DMS79 (cell line): ENCODE measurements at regions not wholly inside any gene's neighbourhood (a gene's known extent, or its start where the extent isn't known, plus 50 kb on each side); places are given as distances from the start of the nearest gene placed in this dataset.
"Not testable (repeated sequence)": the region's sequence is repeated elsewhere in the genome, so short reads cannot be mapped to it uniquely, and the experiment has no call there.

ENCODE experiments used
- DNase-seq: peaks from one replicate; lab custom pipeline; 2025; lab: John Stamatoyannopoulos, UW

DNA sequence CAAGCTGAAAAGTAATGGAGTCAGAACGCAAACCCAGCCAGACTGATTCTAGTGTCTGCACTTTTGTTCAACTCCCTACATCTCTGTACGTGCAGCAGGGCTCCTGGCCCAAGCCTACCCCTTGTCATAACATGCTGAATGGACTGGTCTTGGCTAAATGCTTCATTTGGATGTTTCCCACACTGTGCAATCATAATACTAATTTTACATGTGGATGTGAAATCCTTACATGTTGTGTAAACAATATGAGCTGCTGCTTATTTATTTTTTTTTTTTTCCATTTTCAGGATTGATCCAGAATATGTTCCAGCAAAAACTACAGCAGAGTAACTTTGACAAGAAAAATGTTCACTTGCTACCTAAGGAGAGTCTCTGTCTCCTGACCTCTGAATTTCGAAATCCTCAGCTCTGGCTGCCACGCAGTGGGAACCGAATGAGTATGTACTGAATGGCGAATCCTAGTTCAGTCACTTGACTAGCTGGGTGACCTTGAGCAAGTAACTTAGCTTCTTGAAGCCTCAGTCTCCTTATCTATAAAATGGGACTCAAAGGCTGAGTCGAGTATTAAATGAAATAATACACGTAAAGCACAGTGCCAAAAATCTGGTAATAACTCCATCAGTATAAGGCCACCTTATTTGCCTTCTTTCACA is 133.4 kb downstream of the EHF start:
- DNase-seq = no peak

DNA sequence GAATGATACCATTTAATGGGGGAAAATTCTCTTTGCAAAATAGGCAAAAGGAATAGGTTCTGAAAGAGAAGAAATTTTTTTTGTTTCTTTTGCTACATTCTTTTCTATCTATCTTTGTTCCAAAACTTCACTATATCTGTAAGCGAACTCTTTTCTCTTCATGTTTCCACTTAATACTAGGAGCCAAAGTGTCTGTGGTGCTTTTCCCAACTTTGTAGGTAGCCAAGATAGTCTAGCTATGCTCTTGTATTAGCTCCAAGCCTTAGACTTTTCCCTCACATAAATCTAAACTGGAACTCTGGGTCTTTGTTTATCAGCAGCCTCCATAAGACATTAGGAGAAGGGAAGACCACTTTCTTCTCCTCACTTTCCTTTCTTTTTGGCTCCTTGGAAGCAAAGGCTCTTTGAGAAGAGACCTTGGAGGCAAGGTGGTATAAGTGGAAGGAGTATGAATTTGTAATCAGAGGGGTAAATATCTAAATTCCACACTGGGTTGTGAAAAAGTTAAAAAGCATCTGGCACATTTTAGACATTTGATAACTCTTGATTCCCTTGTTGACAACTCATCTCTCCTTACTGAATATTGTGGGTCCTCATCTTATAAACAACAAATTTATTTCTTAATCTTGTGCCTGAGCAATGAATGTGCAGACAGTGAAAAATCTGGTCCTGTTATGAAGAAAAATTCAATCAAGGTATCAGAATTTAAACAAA is 130.0 kb downstream of the EHF start:
- no peak for DNase-seq

DNA sequence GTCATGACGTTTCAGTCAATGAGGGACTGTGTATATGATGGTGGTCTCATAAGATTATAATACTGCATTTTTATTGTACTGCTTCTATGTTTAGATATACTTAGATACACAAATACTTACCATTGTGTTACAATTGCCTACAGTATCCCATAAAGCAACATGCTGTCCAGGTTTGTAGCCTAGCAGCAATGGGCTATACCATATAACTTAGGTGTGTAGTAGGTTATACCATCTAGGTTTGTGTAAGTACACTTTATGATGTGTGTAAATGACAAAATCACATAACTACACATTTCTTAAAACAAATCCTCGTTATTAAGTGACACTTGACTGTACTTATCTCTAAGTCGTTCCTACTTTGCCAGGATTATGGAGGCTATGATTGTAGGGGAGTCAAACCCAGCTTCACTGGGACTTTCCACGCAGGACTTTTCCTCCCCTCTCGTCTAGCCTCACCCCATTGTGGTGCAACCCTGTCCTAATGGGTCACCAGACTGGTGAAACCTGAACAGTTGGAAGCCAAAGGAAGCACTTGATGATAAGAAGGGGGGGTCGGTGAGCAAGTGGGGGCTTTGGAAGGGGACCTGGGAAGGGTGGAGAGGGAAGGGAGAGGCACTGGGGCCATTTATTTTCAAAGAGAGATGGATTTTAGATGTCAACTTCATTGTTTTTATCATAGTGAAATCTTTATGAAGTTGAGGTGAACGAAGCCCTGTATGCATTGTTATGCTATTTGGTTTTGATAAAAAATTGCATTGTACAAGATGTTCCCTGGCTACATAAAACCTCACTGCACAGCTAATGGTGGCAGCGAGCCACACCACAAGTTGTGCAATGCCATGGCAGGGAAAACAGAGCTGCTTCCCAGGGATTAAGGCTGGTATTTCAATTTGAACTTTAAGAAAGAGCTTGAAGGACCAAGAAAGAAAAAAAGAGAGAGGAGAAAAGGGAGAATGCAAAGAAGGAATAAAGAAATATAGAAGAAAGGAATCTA is 129.1 kb downstream of the EHF start:
- peak; percentile 37 for DNase-seq

DNA sequence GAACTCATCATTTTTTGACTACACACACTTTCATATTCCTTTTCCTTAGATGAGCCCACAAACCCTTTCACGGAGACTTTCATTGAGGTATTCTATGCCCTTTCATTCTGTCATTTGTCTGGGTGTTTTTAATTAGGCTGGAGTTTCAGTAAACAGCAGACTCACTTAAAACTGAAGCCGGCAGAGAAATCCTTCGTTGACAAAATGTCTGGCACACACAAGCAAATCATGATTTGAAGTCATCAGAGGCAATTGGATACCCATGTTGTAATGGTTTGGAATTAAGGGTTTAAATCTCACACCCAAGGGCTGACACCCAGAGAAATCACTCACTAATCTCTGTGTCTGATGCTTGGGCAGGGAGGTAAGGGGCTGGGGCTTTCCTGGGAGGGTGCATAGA is 127.1 kb downstream of the EHF start:
- DNase-seq = no peak

DNA sequence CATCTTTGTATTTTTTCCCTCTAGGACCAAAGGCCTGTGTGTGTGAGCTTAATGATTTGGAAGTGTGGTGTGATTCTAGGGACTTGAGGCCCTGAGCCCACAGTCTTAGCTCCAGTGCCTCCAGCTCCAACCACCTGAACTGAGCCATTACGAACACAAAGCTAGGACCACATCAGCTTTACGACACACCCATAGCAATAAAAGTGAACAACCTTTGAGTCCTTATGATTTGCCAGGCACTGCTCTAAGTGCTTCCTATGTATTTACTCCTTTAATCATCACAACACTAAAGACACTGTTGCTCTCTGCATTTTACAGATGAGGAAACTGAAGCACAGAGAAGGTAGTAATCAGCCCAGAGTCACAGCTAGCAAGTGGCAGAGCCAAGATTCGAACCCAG is 126.4 kb downstream of the EHF start:
- no peak for DNase-seq

DNA sequence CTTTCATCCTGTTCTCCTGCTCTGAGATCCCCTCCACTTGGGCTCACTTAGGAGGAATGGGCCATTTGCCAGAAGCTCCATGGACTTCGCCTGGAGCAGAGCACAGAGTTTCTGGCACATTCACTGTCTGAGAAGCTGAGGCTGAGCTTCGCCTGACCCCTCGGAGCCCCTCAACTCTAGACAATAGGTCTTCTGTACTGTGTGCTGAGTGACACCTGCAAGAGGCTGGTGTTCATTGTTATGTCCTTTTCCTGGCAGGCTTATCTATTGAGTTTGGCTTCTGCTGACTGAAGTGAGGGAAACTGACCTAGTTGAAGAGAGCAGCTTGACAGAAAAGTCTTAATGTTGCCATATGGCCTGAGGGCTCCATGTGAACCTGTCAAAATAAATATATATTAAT is 124.3 kb downstream of the EHF start:
- no peak for DNase-seq

DNA sequence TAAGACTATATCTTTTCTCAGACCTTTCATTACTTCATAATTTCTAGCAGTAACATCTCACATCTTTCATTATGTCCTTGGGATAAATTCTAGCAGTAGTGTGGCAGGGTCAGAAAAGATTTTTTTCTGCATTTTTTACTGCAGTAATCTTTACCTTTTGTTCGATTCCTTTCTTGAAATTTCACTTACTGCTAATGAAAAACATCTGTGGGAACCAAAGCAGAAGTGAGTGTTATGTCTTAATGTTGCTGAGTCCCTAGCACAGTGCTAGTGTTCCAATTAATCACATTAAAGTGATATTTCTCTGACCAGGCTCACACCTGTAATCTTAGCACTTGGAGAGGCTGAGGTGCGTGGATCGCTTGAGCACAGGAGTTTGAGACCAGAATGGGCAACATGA is 123.6 kb downstream of the EHF start:
- no peak for DNase-seq

DNA sequence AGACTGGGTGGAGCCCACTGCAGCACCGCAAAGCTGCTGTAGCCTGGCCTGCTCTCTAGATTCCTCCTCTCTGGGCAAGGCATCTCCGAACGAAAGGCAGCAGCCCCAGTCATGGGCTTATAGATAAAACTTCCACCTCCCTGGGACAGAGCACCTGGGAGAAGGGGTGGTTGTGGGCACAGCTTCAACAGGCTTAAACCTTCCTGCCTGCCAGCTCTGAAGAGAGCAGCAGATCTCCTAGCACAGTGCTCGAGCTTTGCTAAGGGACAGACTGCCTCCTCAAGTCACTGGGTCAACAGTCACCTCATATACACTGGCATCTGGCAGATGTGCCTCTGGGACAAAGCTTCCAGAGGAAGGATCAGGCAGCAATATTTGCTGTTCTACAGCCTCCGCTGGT is 117.3 kb downstream of the EHF start:
- no peak for DNase-seq

DNA sequence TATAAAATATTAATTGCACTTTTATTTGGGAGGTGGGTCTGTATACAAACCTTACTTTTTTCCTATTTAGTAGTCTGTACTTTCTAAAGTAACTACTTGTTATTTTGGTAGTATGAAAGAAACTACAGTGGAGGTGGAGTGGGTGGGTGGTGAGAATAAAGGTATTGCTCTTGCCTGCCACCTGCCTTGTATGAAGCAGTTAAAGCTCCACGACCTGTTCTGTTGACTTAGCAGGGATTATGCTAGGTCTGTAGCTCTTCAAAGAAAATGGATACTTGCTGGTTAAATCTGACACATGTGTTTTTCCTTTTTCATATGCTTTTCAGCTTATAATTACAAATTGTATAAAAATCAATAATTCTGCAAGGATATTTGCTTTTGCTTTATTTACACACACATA is 111.9 kb downstream of the EHF start:
- no peak for DNase-seq

DNA sequence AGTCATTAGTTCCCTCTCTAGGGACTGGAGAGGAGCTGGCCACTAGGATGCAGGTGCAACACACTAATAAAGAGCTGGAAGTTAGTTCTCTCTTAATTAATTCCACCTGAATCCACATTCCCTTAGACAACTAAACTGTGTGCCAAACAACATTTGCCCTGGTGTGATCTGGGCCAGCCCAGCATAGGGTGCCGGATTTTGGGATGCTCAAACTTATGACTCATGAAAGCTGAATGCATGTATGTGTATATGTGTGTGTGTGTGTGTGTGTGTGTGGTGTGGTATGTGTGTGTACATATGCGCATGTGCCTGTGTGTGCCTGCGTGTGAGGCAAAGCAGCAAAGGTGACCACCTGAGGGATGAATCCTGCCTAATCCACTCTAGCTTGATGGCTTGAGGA is 110.7 kb downstream of the EHF start:
- no peak for DNase-seq

DNA sequence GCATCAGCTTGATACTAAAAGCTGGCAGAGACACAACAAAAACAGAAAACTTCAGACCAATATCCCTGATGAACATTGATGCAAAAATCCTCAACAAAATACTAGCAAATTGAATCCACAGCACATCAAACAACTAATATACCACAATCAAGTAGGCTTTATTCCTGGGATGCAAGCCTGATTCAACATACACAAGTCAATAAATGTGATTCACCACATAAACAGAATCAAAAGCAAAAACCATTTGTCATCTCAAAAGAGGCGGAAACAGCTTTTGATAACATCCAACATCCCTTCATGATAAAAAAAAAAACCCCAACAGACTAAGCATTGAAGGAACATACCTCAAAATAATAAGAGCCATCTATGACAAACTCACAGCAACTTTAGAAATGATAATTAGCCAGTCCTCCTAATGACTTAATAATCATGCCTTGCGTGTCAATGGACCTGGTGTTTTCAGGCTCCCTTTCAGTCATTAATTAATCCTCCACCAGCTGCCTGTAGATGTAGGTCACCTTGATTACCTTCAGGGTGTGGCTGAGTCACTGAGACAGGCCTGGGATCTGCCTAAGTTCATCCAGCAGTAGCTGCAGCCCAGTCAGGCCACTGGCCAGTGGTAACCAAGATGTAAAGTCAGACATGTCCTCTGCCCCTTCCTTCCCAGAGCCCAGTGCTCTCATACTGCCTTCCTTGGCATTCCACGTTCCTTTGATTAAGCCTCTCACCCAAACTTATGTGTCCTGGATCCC is 109.8 kb downstream of the EHF start:
- DNase-seq = no peak

DNA sequence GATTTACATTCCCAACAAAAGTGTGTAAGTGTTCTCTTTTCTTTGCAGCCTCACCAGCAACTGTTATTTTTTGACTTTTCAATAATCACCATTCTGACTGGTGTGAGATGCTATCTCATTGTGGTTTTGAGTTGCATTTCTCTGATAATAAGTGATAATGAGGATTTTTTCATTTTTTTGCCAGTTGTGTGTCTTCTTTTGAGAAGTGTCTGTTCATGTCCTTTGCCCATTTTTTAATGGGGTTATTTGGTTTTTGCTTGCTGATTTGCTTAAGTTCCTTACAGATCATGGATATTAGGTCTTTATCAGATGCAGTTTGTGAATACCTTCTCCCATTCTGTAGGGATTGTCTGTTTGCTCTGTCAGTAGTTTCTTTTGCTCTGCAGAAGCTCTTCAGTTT is 107.7 kb downstream of the EHF start:
- no peak for DNase-seq

DNA sequence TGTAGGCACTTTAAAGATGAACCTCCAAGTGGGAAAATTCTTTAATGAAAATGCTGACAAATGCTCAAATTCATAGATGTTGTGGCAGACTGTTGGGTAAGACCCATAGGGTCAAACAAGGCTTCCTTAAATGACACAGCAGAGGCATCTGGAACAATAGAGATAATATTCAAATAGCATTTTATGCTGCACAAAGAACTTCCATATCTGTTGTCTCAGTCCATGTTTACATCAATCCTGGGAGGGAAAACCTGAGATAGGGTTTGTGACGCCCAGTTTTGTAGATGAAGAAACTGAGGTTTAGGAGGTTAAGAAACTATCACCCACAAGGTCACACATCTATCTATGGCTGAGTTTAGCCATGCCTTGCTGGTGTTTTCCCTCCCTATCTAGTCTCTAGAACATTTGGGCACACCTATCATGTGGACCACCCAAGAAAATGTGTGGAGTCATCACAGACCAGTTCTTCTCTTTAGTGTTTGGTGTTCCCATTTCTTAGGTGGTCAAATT is 106.4 kb downstream of the EHF start:
- DNase-seq = no peak

DNA sequence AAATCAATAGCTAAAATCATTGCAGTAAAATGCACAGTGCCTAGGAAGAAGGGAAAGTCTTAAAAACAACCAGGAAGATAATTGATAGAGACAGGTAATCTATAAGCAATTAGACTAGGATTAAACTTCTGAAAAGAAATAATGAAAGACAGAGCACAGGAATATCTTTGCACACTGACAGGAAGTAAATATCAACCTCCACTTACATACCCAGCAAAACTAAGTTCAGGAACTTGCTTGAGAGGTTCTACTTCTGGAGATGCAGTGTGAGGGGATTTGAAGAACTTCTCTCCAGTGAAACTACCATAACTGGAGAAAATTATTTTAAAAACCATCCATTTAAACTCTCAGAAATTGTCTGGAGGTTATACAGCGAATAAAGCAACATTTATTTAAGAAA is 104.1 kb downstream of the EHF start:
- DNase-seq = no peak

DNA sequence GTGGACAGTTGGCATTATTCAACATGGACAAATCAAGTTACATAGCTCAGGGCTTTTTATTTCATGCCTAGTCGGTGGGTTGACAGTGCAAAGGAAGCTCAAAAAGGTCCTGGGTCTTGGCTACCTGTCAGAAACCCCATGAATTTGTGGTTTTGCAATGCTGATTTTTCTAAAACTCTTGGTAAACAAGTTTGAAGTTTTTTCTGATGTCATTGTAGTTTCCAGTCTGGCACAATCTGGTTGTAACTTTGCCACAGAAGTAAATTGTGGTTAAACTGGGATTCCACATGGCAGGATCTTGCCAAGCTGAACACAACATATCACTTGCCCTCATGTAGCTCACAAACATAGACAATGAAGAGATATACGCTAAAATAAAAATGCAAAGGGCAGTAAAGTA is 100.8 kb downstream of the EHF start:
- no peak for DNase-seq

DNA sequence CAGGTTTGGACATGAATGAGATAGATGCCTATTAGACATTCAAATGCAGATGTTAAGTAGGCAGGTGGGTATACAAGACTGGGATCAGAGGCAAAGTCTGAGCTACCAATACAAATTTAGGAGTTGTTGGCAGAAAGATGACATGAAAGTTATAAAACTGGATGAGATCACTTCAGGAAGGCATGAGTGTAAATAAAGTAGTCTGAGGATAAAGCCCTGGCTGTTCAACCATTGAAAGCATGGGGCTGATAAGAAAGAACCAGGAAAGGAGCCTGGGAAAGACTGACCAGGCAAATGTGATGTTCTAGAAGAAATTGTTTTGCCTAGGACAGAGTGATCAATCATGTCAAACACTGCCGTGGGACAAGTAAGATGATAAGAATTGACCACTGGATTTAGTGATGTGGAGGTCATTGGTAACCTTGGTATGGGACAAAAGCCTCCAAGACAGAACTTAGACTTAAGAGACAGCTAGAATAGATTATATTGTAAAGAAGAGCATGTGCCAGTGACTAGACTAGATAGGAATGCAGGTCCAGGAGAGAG is 98.5 kb downstream of the EHF start:
- DNase-seq = no peak

DNA sequence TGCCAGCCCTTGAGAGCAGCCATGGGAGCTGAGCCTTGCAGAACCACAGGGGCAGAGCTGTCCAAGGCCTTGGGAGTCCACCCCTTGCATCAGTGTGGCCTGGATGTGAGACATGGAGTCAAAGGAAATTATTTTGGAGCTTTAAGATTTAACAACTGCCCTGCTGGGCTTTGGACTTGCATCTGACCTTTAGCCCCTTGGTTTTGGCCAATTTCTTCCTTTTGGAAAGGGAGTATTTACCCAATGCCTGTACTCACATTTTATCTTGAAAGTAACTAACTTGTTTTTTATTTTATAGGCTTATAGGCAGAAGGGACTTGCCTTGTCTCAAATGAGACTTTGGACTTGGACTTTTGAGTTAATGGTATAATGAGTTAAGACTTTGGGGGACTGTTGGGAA is 92.7 kb downstream of the EHF start:
- not testable (repeated sequence) for DNase-seq
